ENCODE measurements at regions not wholly inside any gene's neighbourhood (a gene's known extent, or its start where the extent isn't known, plus 50 kb on each side); places are given as distances from the start of the nearest gene placed in this dataset.

DNA sequence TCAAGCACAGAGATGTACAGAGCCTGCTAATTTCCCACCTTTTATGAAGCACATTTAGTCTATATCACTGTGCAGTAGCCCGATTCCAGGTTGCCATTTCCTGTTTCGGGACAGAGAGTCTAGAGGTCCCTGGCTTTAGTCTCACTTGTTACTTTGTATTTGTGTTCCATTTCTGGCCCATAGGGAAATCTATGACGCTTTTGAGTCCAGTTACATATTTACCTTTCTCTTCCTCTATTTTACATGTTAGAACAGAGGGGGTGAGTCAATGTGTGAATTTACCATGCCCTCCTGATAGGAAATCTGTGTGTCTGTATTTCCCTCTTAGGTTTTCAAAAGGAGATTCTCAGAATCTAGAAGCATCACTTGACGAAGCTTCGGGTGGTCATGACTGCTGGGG is 227.1 kb upstream of the ZFHX3 start:
- no peak for DNase-seq (ENCODE audit: low spot score in 2 of 2)
- H3K27ac ChIP-seq: no peak overlapping the region
- TF ChIP-seq POLR2A (IDR thresholded peaks at IDR 0.05): no peak
- no peak for TF ChIP-seq EP300 (IDR thresholded peaks at IDR 0.05)
- no peak for TF ChIP-seq POLR2AphosphoS5 (IDR thresholded peaks at IDR 0.05)
- TF ChIP-seq, protein P1, sequence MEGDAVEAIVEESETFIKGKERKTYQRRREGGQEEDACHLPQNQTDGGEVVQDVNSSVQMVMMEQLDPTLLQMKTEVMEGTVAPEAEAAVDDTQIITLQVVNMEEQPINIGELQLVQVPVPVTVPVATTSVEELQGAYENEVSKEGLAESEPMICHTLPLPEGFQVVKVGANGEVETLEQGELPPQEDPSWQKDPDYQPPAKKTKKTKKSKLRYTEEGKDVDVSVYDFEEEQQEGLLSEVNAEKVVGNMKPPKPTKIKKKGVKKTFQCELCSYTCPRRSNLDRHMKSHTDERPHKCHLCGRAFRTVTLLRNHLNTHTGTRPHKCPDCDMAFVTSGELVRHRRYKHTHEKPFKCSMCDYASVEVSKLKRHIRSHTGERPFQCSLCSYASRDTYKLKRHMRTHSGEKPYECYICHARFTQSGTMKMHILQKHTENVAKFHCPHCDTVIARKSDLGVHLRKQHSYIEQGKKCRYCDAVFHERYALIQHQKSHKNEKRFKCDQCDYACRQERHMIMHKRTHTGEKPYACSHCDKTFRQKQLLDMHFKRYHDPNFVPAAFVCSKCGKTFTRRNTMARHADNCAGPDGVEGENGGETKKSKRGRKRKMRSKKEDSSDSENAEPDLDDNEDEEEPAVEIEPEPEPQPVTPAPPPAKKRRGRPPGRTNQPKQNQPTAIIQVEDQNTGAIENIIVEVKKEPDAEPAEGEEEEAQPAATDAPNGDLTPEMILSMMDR (IDR thresholded peaks at IDR 0.05): no peak
- no peaks in the 10 kb centered on the region for H3K36me3 ChIP-seq
- no peaks in the 10 kb centered on the region for H3K4me1 ChIP-seq
- peaks cover 6% of the 10 kb centered on the region for H3K27me3 ChIP-seq
- no peak overlapping the region for H3K4me3 ChIP-seq
- H3K9me3 ChIP-seq: no peaks in the 10 kb centered on the region
- 80% methylated on average over 4 of the region's 5 CpGs for WGBS

DNA sequence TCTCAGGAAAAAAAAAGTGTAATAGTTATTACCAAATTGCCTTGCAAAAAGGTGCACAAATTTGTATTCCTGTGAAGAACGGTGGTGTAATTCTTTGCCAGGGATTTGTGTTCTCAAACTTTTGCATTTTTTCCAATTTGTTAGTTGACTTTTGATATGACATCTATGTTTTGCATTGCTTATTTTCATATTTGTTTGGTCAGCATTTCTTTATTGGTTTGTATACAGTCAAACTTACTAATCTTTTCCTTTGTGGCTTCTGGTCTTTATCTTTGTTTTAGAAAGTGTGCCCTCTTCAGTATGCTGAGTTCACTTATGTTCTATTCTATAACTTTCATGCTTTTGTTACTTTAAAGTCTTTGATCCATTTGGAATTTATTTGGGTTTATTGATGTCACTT is 226.2 kb upstream of the ZFHX3 start:
- Histone ChIP-seq H3K27me3 (peaks cover 6% of the 10 kb centered on the region), H3K4me3 (no peak overlapping the region), H3K36me3 (no peaks in the 10 kb centered on the region), H3K4me1 (no peaks in the 10 kb centered on the region), H3K27ac (no peak overlapping the region), H3K9me3 (no peaks in the 10 kb centered on the region)
- no peak for DNase-seq (ENCODE audit: low spot score in 2 of 2)
- TF ChIP-seq POLR2A (IDR thresholded peaks at IDR 0.05): no peak
- TF ChIP-seq EP300 (IDR thresholded peaks at IDR 0.05): no peak
- TF ChIP-seq, protein P1 (IDR thresholded peaks at IDR 0.05): no peak
- no peak for TF ChIP-seq POLR2AphosphoS5 (IDR thresholded peaks at IDR 0.05)
- WGBS: 81% methylated on average over 1 of the region's 1 CpG

DNA sequence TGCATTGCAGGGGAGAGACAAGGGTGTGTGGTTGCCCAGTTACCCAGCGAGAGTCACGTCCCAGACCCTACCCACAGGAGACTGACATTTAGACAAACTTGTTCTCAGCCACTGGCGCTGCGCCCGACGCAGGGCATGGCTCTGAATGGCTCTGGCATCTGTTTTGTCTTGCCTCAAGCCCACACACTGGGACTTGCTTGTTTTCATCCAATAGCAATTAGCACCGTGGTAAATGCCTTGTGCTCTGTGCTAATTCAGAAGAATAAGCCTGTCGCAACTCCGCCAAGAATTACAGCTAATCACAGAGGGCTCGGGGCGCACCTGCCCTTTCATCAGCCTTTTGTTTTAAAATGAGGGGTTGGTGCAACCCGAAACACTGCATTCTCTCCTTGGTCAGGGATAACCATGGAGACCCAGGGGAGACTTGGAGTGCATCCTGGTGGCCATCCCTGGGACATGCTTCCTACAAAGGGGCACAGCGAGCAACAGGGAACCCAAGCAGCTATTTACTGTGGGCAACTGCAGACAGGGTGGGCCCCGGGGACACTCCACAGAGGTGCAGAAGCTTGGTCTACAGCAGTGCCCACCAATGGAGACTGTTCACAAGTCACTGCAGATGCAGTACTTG is 220.6 kb upstream of the ZFHX3 start:
- 40% methylated on average over 14 of the region's 14 CpGs for WGBS
- Histone ChIP-seq H3K4me1 (no peaks in the 10 kb centered on the region), H3K9me3 (no peaks in the 10 kb centered on the region), H3K4me3 (no peak overlapping the region), H3K36me3 (no peaks in the 10 kb centered on the region), H3K27me3 (peaks cover 10% of the 10 kb centered on the region), H3K27ac (no peak overlapping the region)
- TF ChIP-seq EP300 (IDR thresholded peaks at IDR 0.05): no peak
- TF ChIP-seq, protein P1 (IDR thresholded peaks at IDR 0.05): no peak
- TF ChIP-seq POLR2A (IDR thresholded peaks at IDR 0.05): no peak
- TF ChIP-seq POLR2AphosphoS5 (IDR thresholded peaks at IDR 0.05): no peak
- DNase-seq (ENCODE audit: low spot score in 2 of 2): no peak

GRCh38 chr16:73265935-73266334 is 218.0 kb upstream of the ZFHX3 start:
- WGBS: 77% methylated on average over 5 of the region's 5 CpGs
- H3K4me3 ChIP-seq: no peak overlapping the region
- H3K9me3 ChIP-seq: no peaks in the 10 kb centered on the region
- peaks cover 4% of the 10 kb centered on the region for H3K27me3 ChIP-seq
- TF ChIP-seq, protein P1 (IDR thresholded peaks at IDR 0.05): no peak
- TF ChIP-seq POLR2AphosphoS5 (IDR thresholded peaks at IDR 0.05) (no peak), EP300 (IDR thresholded peaks at IDR 0.05) (no peak), POLR2A (IDR thresholded peaks at IDR 0.05) (no peak)
- no peaks in the 10 kb centered on the region for H3K36me3 ChIP-seq
- H3K4me1 ChIP-seq: no peaks in the 10 kb centered on the region
- DNase-seq (ENCODE audit: low spot score in 2 of 2): no peak
- H3K27ac ChIP-seq: no peak overlapping the region

DNA sequence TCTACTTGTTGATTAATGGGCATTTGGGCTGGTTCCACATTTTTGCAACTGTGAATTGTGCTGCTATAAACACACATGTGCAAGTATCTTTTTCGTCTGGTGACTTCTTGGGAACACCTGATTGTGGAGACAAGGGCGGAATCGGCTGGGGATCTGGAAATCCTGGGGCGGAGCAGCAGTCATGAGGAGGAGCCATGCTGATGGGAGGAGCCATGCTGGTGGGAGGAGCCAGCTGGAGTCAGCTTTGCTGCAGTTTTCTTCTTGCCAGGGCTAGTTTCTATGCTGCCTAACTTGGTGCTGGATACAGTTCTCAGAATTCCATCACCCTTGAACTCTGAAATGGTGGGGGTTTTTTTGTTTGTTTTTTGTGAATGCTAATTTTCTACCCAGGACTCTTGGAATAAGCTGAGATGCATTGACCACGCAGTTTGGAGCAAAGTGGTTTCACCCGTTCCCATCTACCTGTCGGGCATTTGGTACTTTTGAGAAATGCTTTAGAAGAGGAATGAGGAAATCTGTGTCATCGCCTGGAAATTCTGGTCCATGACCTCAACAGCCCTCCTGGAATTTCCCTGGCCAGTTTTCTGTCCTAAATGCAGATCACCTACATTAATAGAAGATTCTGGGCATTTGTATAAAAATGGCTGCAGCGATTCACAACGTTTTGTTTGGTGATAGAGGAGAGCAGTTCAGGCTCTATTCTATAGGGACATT is 217.4 kb upstream of the ZFHX3 start:
- WGBS: 72% methylated on average over 10 of the region's 10 CpGs
- Histone ChIP-seq H3K9me3 (no peaks in the 10 kb centered on the region), H3K4me3 (no peak overlapping the region), H3K27ac (no peak overlapping the region), H3K4me1 (no peaks in the 10 kb centered on the region), H3K27me3 (peaks cover 4% of the 10 kb centered on the region), H3K36me3 (no peaks in the 10 kb centered on the region)
- DNase-seq (ENCODE audit: low spot score in 2 of 2): no peak
- TF ChIP-seq POLR2AphosphoS5 (IDR thresholded peaks at IDR 0.05) (no peak), POLR2A (IDR thresholded peaks at IDR 0.05) (no peak), EP300 (IDR thresholded peaks at IDR 0.05) (no peak)
- TF ChIP-seq, protein P1 (IDR thresholded peaks at IDR 0.05): no peak

Measured in suprapubic skin (tissue), 4 donors.